ENCODE measurements at regions not wholly inside any gene's neighbourhood (a gene's known extent, or its start where the extent isn't known, plus 50 kb on each side); places are given as distances from the start of the nearest gene placed in this dataset.
"Not testable (repeated sequence)": the region's sequence is repeated elsewhere in the genome, so short reads cannot be mapped to it uniquely, and the experiment has no call there.

DNA sequence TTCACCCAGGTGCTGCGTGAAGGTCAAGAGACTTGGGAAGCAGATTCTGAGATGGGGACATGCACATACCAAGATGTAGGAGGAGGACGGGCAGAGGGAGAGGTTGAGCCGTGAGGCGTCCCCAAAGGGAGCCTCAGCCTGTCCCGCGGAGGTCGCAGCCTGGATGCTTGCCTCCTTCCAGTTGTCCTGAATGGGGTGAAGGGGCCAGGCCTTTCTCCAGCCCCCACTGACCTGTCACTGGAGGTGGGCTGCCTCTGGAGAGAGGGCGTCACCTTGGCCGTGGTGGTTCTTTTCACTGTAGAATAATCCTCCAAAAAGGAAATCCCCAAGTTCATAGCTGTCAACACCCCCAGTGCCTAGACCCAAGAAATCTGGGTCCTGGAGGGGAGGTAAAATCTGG lies 283.0 kb upstream of the VSTM2A start:
- no peak for DNase-seq

DNA sequence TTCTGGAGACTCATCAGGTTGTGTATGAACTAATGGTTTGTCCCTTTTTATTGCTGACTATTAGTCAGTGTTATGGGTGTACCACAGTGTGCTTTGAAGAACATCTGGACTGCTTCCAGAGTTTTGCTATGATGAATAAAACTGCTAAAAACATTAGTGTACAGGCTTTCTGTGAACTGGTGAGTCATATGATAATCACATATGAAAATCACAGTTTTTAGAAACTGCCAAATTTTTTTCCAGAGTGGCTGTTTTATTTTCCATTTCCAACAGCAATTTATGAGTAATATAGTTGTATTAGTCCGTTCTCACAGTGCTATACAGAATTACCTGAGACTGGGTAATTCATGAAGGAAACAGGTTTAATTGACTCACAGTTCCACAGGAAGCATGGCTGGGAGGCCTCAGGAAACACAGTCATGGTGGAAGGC lies 281.2 kb upstream of the VSTM2A start:
- DNase-seq, result no peak

DNA sequence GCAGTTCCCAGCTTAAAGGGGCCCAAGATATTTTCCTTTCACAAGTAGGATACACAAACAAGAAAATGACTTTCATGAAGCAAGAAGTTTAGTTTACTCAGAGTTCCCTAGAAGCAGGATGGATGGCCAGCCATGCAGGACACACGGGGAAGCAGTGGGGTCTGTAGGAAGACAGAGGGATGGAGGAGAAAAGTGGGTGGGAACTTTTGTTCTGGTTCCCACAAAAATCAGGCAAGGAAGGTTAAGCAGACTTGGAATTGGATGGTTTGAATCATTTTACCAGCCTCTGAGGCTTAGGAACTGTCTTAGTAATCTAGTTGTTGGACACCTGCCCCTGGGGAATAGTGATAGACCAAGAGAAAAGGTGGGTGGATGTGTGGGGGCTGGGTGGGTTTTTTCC lies 263.3 kb upstream of the VSTM2A start:
- no peak for DNase-seq

DNA sequence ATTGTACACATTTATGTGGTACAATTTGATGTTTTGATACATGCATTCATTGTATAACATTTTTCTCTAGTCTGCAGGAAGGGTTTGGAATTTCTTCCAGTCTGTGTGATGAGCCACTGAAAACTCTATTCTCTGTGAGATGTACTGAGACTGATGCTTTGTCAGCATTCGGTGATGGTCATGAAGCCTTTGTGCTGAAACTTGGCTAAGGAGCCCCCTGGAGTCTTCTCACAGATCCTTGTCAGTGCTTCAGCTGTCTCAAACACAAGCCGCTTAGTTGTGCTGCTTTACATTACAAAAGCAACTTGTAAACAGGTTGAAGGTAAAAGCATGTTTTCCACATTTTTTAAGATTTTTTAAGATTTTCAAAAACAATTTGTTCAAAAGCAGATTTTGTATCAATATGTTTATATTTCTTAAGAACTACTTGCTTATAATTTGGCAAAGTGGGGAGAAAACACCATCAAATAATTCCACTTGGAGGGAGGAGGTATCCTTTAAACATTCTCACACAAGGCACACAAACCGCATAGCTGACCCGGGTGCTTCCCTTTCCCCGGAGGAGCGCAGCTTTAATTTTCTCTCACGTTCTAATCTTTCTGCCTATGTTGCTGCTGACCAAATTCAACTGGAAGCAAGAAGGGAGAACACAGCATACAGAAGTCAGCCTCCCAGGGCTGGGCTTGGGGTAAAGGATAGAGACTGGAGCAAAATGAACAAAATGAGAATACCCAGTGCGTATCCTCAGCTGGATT lies 249.8 kb upstream of the VSTM2A start:
- no peak for DNase-seq

DNA sequence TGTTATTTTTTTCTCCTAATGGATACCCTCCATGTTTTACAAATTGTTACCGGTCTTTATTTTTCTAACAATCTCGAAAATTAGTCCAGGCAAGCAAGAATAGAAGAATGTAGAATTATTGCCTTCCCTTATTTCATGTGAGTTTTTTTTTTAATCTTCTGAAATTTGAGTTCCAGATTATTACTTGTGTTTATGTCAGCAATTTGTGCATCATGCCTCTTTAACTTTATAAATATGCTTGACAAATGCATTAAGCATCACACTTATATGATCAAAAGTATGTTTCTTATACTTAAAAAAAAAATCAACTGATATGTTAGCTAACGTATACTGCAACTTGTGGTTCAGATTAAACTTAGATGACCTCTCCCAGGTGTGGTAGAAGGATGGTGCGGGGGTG lies 242.7 kb upstream of the VSTM2A start:
- DNase-seq, result no peak

GRCh38 chr7:54315955-54316354 lies 226.2 kb upstream of the VSTM2A start:
- DNase-seq, result not testable (repeated sequence)

- no peak for DNase-seq
These were observed 215.5 kb upstream of the VSTM2A start for GRCh38 chr7:54326592-54327167.

DNA sequence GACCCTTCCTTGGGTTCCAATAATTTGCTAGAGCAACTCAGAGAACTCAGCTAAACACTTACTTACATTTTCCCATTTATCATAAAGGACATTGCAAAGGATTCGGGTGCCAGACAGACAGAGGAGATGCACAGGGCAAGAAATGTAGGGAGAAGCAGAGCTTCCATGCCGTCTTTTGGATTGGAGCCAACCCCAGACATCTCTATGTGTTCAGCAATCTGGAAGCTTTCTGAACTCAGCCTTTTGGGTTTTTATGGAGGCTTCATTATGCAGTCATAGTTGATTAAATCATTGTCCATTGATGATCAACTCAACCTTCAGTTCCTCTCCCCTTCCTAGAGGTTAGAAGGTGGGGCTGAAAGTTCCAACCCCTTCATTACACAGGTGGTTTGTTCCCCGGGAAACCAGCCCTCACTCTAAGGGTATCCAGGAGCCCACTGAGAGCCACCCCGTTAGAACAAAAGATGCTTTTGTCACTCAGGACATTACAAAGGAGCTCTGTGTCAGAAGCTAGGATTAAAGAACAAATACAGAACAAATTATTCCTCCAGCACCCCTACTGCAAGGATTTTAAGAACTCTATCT lies 211.9 kb upstream of the VSTM2A start:
- no peak for DNase-seq

DNA sequence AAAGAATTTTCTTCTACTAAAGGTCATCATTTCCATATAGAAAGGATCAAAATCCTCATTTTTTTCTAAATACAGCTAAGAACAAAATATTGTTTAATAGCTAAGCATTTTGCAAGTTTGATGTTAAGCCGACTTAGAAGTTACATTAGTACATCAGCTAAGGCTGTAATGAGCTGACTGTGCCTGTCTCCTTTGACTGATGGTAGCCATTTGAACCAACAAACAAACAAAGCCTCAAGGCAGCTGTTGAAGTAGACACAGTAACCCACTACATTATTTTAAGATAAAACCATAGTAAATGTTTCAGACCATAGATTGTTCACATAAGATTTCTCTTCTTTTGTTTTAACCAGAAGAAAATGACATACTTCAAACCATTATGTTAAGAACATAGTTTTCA lies 210.9 kb upstream of the VSTM2A start:
- DNase-seq, result no peak

DNA sequence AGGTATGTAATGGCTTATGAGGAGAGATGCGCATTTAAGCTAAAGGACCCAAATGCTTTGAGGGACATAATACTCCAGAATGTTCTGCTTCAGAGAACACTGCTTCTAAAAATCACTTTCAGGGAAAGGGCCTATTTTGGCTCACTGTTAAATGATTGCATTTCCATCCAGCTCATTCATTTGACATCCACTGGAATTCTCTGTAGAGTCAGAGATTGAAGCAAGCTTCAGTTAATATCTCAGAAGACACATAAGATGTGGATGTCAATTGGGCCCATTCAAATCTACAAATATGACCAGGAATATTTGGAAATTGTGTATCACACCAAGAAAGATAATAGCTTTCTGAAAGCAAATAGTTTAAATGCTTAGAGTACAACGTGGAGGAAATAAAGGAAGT lies 209.9 kb upstream of the VSTM2A start:
- DNase-seq, result no peak

GRCh38 chr7:54333952-54334351 lies 208.2 kb upstream of the VSTM2A start:
- DNase-seq, result no peak

GRCh38 chr7:54336800-54337199 lies 205.4 kb upstream of the VSTM2A start:
- DNase-seq, result no peak

GRCh38 chr7:54337466-54337865 lies 204.7 kb upstream of the VSTM2A start:
- no peak for DNase-seq

- no peak for DNase-seq
These were observed 203.9 kb upstream of the VSTM2A start for GRCh38 chr7:54338319-54338718.

GRCh38 chr7:54339073-54339472 lies 203.1 kb upstream of the VSTM2A start:
- peak; percentile 20 for DNase-seq

- no peak for DNase-seq
These were observed 199.7 kb upstream of the VSTM2A start for GRCh38 chr7:54342458-54342857.

- no peak for DNase-seq
These were observed 198.7 kb upstream of the VSTM2A start for GRCh38 chr7:54343511-54343910.

GRCh38 chr7:54345746-54346145 lies 196.4 kb upstream of the VSTM2A start:
- DNase-seq, result no peak

- DNase-seq, result no peak
These were observed 192.9 kb upstream of the VSTM2A start for GRCh38 chr7:54349229-54349628.

GRCh38 chr7:54354436-54354835 lies 187.7 kb upstream of the VSTM2A start:
- DNase-seq, result no peak

DNA sequence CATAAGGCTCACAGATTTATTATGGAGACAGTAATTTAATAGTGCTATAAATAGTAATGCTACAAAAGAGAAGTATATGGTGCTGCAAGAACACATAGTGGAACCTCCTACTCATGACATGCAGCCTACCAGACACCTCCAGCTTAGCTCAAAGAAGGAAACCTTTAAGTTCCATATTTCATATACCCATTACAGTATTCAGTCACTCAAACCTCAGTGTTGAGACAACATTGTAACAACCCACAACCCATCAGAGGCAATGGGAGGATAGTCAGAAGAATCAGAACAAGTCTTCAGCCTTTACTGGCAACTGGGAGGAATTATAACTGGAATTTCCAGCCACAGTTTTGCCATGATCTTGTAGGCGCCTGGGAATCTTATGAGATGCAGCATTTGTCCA lies 186.3 kb upstream of the VSTM2A start:
- no peak for DNase-seq

GRCh38 chr7:54360075-54360840 lies 181.9 kb upstream of the VSTM2A start:
- no peak for DNase-seq

DNA sequence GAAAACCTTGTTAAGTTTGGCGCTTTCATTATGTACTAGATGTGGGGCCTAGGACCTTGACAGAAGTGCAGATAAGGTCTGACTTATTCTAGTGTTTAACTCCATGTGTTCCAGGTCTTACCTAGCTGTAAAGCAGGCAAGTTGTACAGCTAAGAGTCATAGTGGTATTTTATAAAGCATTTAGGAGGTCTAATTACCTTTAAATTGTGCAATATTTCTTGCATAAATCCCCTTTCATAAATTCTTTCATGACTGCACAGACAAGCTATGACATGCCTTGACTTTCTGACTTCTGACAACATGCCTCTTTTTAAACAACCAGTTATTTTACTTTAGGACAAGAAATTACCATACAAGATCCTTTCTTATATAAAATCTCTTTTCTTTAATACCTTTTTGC lies 151.6 kb upstream of the VSTM2A start:
- DNase-seq, result no peak
